Kidney capillary endothelial cell (primary cell): ENCODE measurements at regions not wholly inside any gene's neighbourhood (a gene's known extent, or its start where the extent isn't known, plus 50 kb on each side); places are given as distances from the start of the nearest gene placed in this dataset.

Experiments
- DNase-seq: peaks from one replicate; pipeline ENCODE4 v3.0.0-alpha.2; 2018; ENCODE audit warnings: low spot score

GRCh38 chr9:120117081-120117480 is 462.9 kb downstream of the CDK5RAP2 start:
- DNase-seq, result no peak

- no peak for DNase-seq
These were observed 469.4 kb downstream of the CDK5RAP2 start for GRCh38 chr9:120110520-120110919.

- no peak for DNase-seq
These were observed 470.7 kb downstream of the CDK5RAP2 start for GRCh38 chr9:120109242-120109641.

- no peak for DNase-seq
These were observed 472.8 kb downstream of the CDK5RAP2 start for GRCh38 chr9:120107138-120107537.

GRCh38 chr9:120104771-120105170 is 475.2 kb downstream of the CDK5RAP2 start:
- no peak for DNase-seq

- no peak for DNase-seq
These were observed 479.4 kb downstream of the CDK5RAP2 start for GRCh38 chr9:120100595-120100994.

- DNase-seq, result no peak
These were observed 480.9 kb downstream of the CDK5RAP2 start for GRCh38 chr9:120099065-120099464.

- no peak for DNase-seq
These were observed 481.4 kb downstream of the CDK5RAP2 start for GRCh38 chr9:120098584-120098983.

GRCh38 chr9:120091206-120091605 is 488.8 kb downstream of the CDK5RAP2 start:
- DNase-seq, result no peak

- DNase-seq, result no peak
These were observed 499.1 kb downstream of the CDK5RAP2 start for GRCh38 chr9:120080849-120081248.

GRCh38 chr9:120078112-120078511 is 501.9 kb downstream of the CDK5RAP2 start:
- no peak for DNase-seq

- no peak for DNase-seq
These were observed 508.2 kb downstream of the CDK5RAP2 start for GRCh38 chr9:120071760-120072159.

- no peak for DNase-seq
These were observed 513.7 kb downstream of the CDK5RAP2 start for GRCh38 chr9:120066315-120066714.

GRCh38 chr9:120065151-120065550 is 514.8 kb downstream of the CDK5RAP2 start:
- no peak for DNase-seq

- DNase-seq, result no peak
These were observed 535.0 kb downstream of the CDK5RAP2 start for GRCh38 chr9:120045011-120045410.

- DNase-seq, result no peak
These were observed 536.5 kb downstream of the CDK5RAP2 start for GRCh38 chr9:120043448-120043847.

- no peak for DNase-seq
These were observed 539.1 kb downstream of the CDK5RAP2 start for GRCh38 chr9:120040896-120041295.

GRCh38 chr9:120038342-120038741 is 541.6 kb downstream of the CDK5RAP2 start:
- no peak for DNase-seq

- DNase-seq, result no peak
These were observed 547.3 kb downstream of the CDK5RAP2 start for GRCh38 chr9:120032639-120033038.

GRCh38 chr9:120030847-120031246 is 549.1 kb downstream of the CDK5RAP2 start:
- DNase-seq, result no peak

GRCh38 chr9:120018550-120018949 is 561.4 kb downstream of the CDK5RAP2 start:
- no peak for DNase-seq

- DNase-seq, result peak; percentile 58
These were observed 561.9 kb downstream of the CDK5RAP2 start for GRCh38 chr9:120018037-120018436.

GRCh38 chr9:120016231-120016630 is 563.7 kb downstream of the CDK5RAP2 start:
- DNase-seq, result no peak

GRCh38 chr9:120014796-120015195 is 565.2 kb downstream of the CDK5RAP2 start:
- DNase-seq, result no peak

- no peak for DNase-seq
These were observed 570.1 kb downstream of the CDK5RAP2 start for GRCh38 chr9:120009856-120010255.
